HEK293T (cell line): ENCODE measurements at regions not wholly inside any gene's neighbourhood (a gene's known extent, or its start where the extent isn't known, plus 50 kb on each side); places are given as distances from the start of the nearest gene placed in this dataset.

Experiments used
- CTCF ChIA-PET: fragments of 350-600 bp; formaldehyde crosslinking; extraction: SDS; loops from one replicate; lab custom pipeline; 2021; ENCODE audit warnings: antibody characterized with exemption, inconsistent platforms; lab: Yijun Ruan, JAX
- POLR2A ChIA-PET: fragments of 350-600 bp; formaldehyde crosslinking; extraction: SDS; loops from one replicate; lab custom pipeline; 2020; ENCODE audit warnings: antibody characterized with exemption, inconsistent platforms; lab: Yijun Ruan, JAX
- DNase-seq: peaks from one replicate; pipeline ENCODE4 v3.0.0; 2012; ENCODE audit warnings: mixed read lengths; ENCODE audit errors: extremely low spot score
- ARNT ChIP-seq: fragments of 450-650 bp; IDR thresholded peaks from 2 replicates; pipeline ENCODE4 v1.6.1; 2017; ENCODE audit warnings: mild to moderate bottlenecking
- BHLHE40 ChIP-seq: fragments of 450-650 bp; IDR thresholded peaks from 2 replicates; pipeline ENCODE4 v1.6.1; 2016; ENCODE audit warnings: mild to moderate bottlenecking, moderate library complexity, borderline replicate concordance
- CTBP1 ChIP-seq: fragments of 450-650 bp; IDR thresholded peaks from 2 replicates; pipeline ENCODE4 v1.6.1; 2016; ENCODE audit warnings: borderline replicate concordance
- ELF4 ChIP-seq: fragments of 450-650 bp; IDR thresholded peaks from 2 replicates; pipeline ENCODE4 v1.6.1; 2017; ENCODE audit warnings: antibody characterized with exemption
- FOXA1 ChIP-seq: fragments of 450-650 bp; IDR thresholded peaks from 2 replicates; pipeline ENCODE4 v1.6.1; 2016; ENCODE audit warnings: mild to moderate bottlenecking
- FOXK2 ChIP-seq: fragments of 450-650 bp; IDR thresholded peaks from 2 replicates; pipeline ENCODE4 v1.6.1; 2016; ENCODE audit warnings: mild to moderate bottlenecking
- FOXM1 ChIP-seq: fragments of 450-650 bp; IDR thresholded peaks from 2 replicates; pipeline ENCODE4 v1.6.1; 2017; ENCODE audit warnings: mild to moderate bottlenecking, borderline replicate concordance
- HDGF ChIP-seq: fragments of 450-650 bp; IDR thresholded peaks from 2 replicates; pipeline ENCODE4 v1.6.1; 2017; ENCODE audit warnings: antibody characterized with exemption, borderline replicate concordance
- L3MBTL2 ChIP-seq: fragments of 450-650 bp; conservative IDR thresholded peaks from 2 replicates; pipeline ENCODE4 v1.6.1; 2016; ENCODE audit warnings: mild to moderate bottlenecking
- LEF1 ChIP-seq: fragments of 450-650 bp; IDR thresholded peaks from 2 replicates; pipeline ENCODE4 v1.6.1; 2017; ENCODE audit warnings: mild to moderate bottlenecking, borderline replicate concordance
- NFRKB ChIP-seq: fragments of 450-650 bp; IDR thresholded peaks from 2 replicates; pipeline ENCODE4 v1.6.1; 2016; ENCODE audit warnings: mild to moderate bottlenecking, moderate library complexity
- PKNOX1 ChIP-seq: fragments of 450-650 bp; IDR thresholded peaks from 2 replicates; pipeline ENCODE4 v1.6.1; 2016
- SP1 ChIP-seq: fragments of 450-650 bp; IDR thresholded peaks from 2 replicates; pipeline ENCODE4 v1.6.1; 2017
- SUZ12 ChIP-seq: fragments of 450-650 bp; IDR thresholded peaks from 2 replicates; pipeline ENCODE4 v1.6.1; 2016; ENCODE audit warnings: mild to moderate bottlenecking
- TARDBP ChIP-seq: fragments of 450-650 bp; IDR thresholded peaks from 2 replicates; pipeline ENCODE4 v1.6.1; 2016
- ZNF384 ChIP-seq: fragments of 450-650 bp; IDR thresholded peaks from 2 replicates; pipeline ENCODE4 v1.6.1; 2016

GRCh38 chr11:131044851-131045250 is 128.6 kb upstream of the SNX19 start:
- no peak for DNase-seq
- ChIA-PET POLR2A (no interaction called here), CTCF (no interaction called here)
- TF ChIP-seq ARNT (no peak), CTBP1 (no peak), FOXM1 (no peak), FOXA1 (no peak), TARDBP (no peak), SP1 (no peak), LEF1 (no peak), NFRKB (no peak), PKNOX1 (no peak), ELF4 (no peak), FOXK2 (no peak)

GRCh38 chr11:131052367-131052766 is 136.1 kb upstream of the SNX19 start:
- CTCF ChIA-PET, result no interaction called here
- no peak for TF ChIP-seq FOXM1
- TF ChIP-seq SUZ12, result no peak
- no peak for TF ChIP-seq L3MBTL2
- TF ChIP-seq SP1, result no peak
- TF ChIP-seq PKNOX1, result no peak
- TF ChIP-seq BHLHE40, result no peak
- no peak for TF ChIP-seq HDGF
- TF ChIP-seq TARDBP, result no peak
- TF ChIP-seq FOXK2, result no peak
- no peak for TF ChIP-seq CTBP1
- no peak for TF ChIP-seq ELF4
- no peak for TF ChIP-seq ZNF384
- no peak for TF ChIP-seq NFRKB
- TF ChIP-seq LEF1, result no peak
- TF ChIP-seq FOXA1, result no peak
- no peak for TF ChIP-seq ARNT
- no peak for DNase-seq

GRCh38 chr11:131056036-131056435 is 139.8 kb upstream of the SNX19 start:
- ChIA-PET CTCF (no interaction called here), POLR2A (no interaction called here)
- DNase-seq, result no peak
- no peak for TF ChIP-seq ELF4
- TF ChIP-seq NFRKB, result no peak
- no peak for TF ChIP-seq FOXM1

More at GRCh38 chr11:131052367-131052766, 136.1 kb upstream of the SNX19 start:
- POLR2A ChIA-PET, result no interaction called here

- ChIA-PET CTCF (no interaction called here), POLR2A (no interaction called here)
- TF ChIP-seq FOXK2 (no peak), ELF4 (no peak), TARDBP (no peak), BHLHE40 (no peak)
- no peak for DNase-seq
These were observed 147.4 kb upstream of the SNX19 start for GRCh38 chr11:131063638-131064037.

GRCh38 chr11:131064373-131064991 is 148.2 kb upstream of the SNX19 start:
- DNase-seq, result peak; percentile 74

More at GRCh38 chr11:131064373-131064991, 148.2 kb upstream of the SNX19 start:
- ChIA-PET CTCF (interaction anchor here (0.5 to 1.1 kb wide), 6 partner anchors 16 to 618 kb away, joined by 3 to 17 read pairs (median 3); no protein-coding TSS in a partner anchor), POLR2A (no interaction called here)
- TF ChIP-seq FOXA1, result no peak
- TF ChIP-seq FOXK2, result no peak
- TF ChIP-seq ARNT, result no peak
- TF ChIP-seq FOXM1, result no peak
- TF ChIP-seq CTBP1, result no peak
- no peak for TF ChIP-seq BHLHE40
- no peak for TF ChIP-seq SUZ12
- no peak for TF ChIP-seq NFRKB
- TF ChIP-seq PKNOX1, result no peak
- no peak for TF ChIP-seq ZNF384
- no peak for TF ChIP-seq ELF4
- no peak for TF ChIP-seq LEF1
- TF ChIP-seq HDGF, result no peak
- TF ChIP-seq SP1, result no peak
- TF ChIP-seq TARDBP, result no peak
- TF ChIP-seq L3MBTL2, result no peak
